ENCODE measurements at regions not wholly inside any gene's neighbourhood (a gene's known extent, or its start where the extent isn't known, plus 50 kb on each side); places are given as distances from the start of the nearest gene placed in this dataset.

GRCh38 chrX:137195296-137195695 lies 161.5 kb upstream of the GPR101 start:
- TF ChIP-seq CTCF (IDR thresholded peaks at IDR 0.05), result no peak
- Histone ChIP-seq H3K27ac (no peak overlapping the region), H3K9me3 (no peaks in the 10 kb centered on the region), H3K36me3 (no peaks in the 10 kb centered on the region), H3K4me1 (no peaks in the 10 kb centered on the region), H3K4me3 (no peak overlapping the region), H3K9ac (ENCODE audit: low read depth in 2 of 2, low read length in 2 of 2) (no peak overlapping the region), H3K27me3 (no peaks in the 10 kb centered on the region)
- intact Hi-C loops (cut with DNase I), result loop anchor here (10.0 kb wide), 1 partner anchor 240 kb away; no protein-coding TSS in a partner anchor
- no peak for DNase-seq

- DNase-seq, result peak; percentile 17
Observed at GRCh38 chrX:137194164-137194563, 160.4 kb upstream of the GPR101 start.

GRCh38 chrX:137187540-137187939 lies 153.7 kb upstream of the GPR101 start:
- TF ChIP-seq CTCF (IDR thresholded peaks at IDR 0.05), result no peak
- no peak for DNase-seq
- intact Hi-C loops (cut with DNase I), result no loop called here
- Histone ChIP-seq H3K27ac (no peak overlapping the region), H3K9ac (ENCODE audit: low read depth in 2 of 2, low read length in 2 of 2) (no peak overlapping the region), H3K9me3 (no peaks in the 10 kb centered on the region), H3K4me3 (no peak overlapping the region), H3K36me3 (no peaks in the 10 kb centered on the region), H3K27me3 (no peaks in the 10 kb centered on the region), H3K4me1 (no peaks in the 10 kb centered on the region)

More at GRCh38 chrX:137194164-137194563, 160.4 kb upstream of the GPR101 start:
- Histone ChIP-seq H3K27ac (no peak overlapping the region), H3K4me1 (no peaks in the 10 kb centered on the region), H3K27me3 (no peaks in the 10 kb centered on the region), H3K4me3 (no peak overlapping the region), H3K36me3 (no peaks in the 10 kb centered on the region), H3K9ac (ENCODE audit: low read depth in 2 of 2, low read length in 2 of 2) (no peak overlapping the region), H3K9me3 (no peaks in the 10 kb centered on the region)
- intact Hi-C loops (cut with DNase I), result loop anchor here (10.0 kb wide), 1 partner anchor 239 kb away; no protein-coding TSS in a partner anchor
- peak; percentile 33 for TF ChIP-seq CTCF (IDR thresholded peaks at IDR 0.05)

- DNase-seq, result no peak
- Histone ChIP-seq H3K4me3 (no peak overlapping the region), H3K4me1 (no peaks in the 10 kb centered on the region), H3K9me3 (no peaks in the 10 kb centered on the region), H3K27me3 (peaks cover 8% of the 10 kb centered on the region), H3K27ac (no peak overlapping the region), H3K9ac (ENCODE audit: low read depth in 2 of 2, low read length in 2 of 2) (no peak overlapping the region), H3K36me3 (no peaks in the 10 kb centered on the region)
- intact Hi-C loops (cut with DNase I), result no loop called here
- TF ChIP-seq CTCF (IDR thresholded peaks at IDR 0.05), result no peak
Observed at GRCh38 chrX:137178392-137178791, 144.6 kb upstream of the GPR101 start.

GRCh38 chrX:137172317-137172948 lies 138.6 kb upstream of the GPR101 start:
- no peak overlapping the region for H3K9ac ChIP-seq (ENCODE audit: low read depth in 2 of 2, low read length in 2 of 2)
- no peaks in the 10 kb centered on the region for H3K27me3 ChIP-seq
- no peak for DNase-seq
- intact Hi-C loops (cut with DNase I), result no loop called here
- H3K4me1 ChIP-seq, result no peaks in the 10 kb centered on the region
- no peak for TF ChIP-seq CTCF (IDR thresholded peaks at IDR 0.05)
- H3K27ac ChIP-seq, result no peak overlapping the region
- H3K9me3 ChIP-seq, result no peaks in the 10 kb centered on the region
- H3K4me3 ChIP-seq, result no peak overlapping the region
- H3K36me3 ChIP-seq, result no peaks in the 10 kb centered on the region

All from colonic mucosa (tissue), 4 donors.